GM12878 (cell line): ENCODE measurements at regions not wholly inside any gene's neighbourhood (a gene's known extent, or its start where the extent isn't known, plus 50 kb on each side); places are given as distances from the start of the nearest gene placed in this dataset.

Experiments
- ATAC-seq: fragments of 200-7000 bp; cut with Tn5 transposase; 3 replicates; pipeline ENCODE4 v1.9.1; 2020; ENCODE audit warnings: mild to moderate bottlenecking, moderate library complexity
- BruUV-seq: library from RNA; stranded (reverse); fragments of 400-500 nt; replicated peaks from 2 replicates; lab custom pipeline; 2021; lab: Mats Ljungman, UMichigan
- CTCF ChIA-PET: fragments of 300-600 bp; sonication (Branson Sonifier 250); formaldehyde crosslinking; extraction: SDS; loops from one replicate; lab custom pipeline; 2021; ENCODE audit warnings: inconsistent platforms; lab: Yijun Ruan, JAX
- POLR2A ChIA-PET: fragments of 350-600 bp; formaldehyde crosslinking; extraction: SDS; loops from one replicate; lab custom pipeline; 2021; ENCODE audit warnings: inconsistent platforms; lab: Charles Lee
- RAD21 ChIA-PET: fragments of 300-600 bp; sonication (Branson Sonifier 250); formaldehyde crosslinking; loops from one replicate; lab custom pipeline; 2023; ENCODE audit warnings: antibody characterized with exemption; ENCODE audit not compliant: unreplicated experiment; lab: Charles Lee
- SMC1A ChIA-PET: fragments of 300-600 bp; sonication (Branson Sonifier 250); formaldehyde crosslinking; loops from one replicate; lab custom pipeline; 2023; ENCODE audit not compliant: unreplicated experiment, uncharacterized antibody; lab: Charles Lee
- DNase-seq: peaks from one replicate; pipeline ENCODE4 v3.0.0-alpha.2; 2011; ENCODE audit warnings: low read depth, low spot score
- FAIRE-seq: peaks from 3 replicates; lab custom pipeline; 2011; peaks lifted over from hg19 to GRCh38; lab: Jason Lieb, UNC
- H2AFZ ChIP-seq: 2 replicates; pipeline ENCODE4 v1.6.0; 2011; ENCODE audit warnings: low read depth, low read length, control low read depth; ENCODE audit not compliant: control insufficient read depth
- H3K27ac ChIP-seq: 2 replicates; pipeline ENCODE4 v1.5.1; 2011; ENCODE audit warnings: control low read depth; ENCODE audit not compliant: control insufficient read depth, insufficient read depth
- H3K27me3 ChIP-seq, 2 experiments: replicated peaks in 1 of 2; 2 replicates each; pipeline versions ENCODE4 v1.6.0 to v1.6.1; 2011; ENCODE audit warnings: low read length in 1 of 2; ENCODE audit not compliant: control insufficient read depth in 2 of 2, insufficient read depth in 2 of 2
- H3K36me3 ChIP-seq, 2 experiments: 2 replicates each; pipeline ENCODE4 v1.5.1; 2011; ENCODE audit warnings: low read length in 1 of 2; ENCODE audit not compliant: control insufficient read depth in 2 of 2, insufficient read depth in 2 of 2
- H3K4me1 ChIP-seq: 2 replicates; pipeline ENCODE4 v1.6.1; 2011; ENCODE audit warnings: mild to moderate bottlenecking, low read length, moderate library complexity, mixed read lengths; ENCODE audit not compliant: control insufficient read depth, insufficient read depth
- H3K4me2 ChIP-seq: 2 replicates; pipeline ENCODE4 v1.6.0; 2011; ENCODE audit warnings: control low read depth; ENCODE audit not compliant: control insufficient read depth, insufficient read depth
- H3K4me3 ChIP-seq: fragments of 200-600 bp; sonication (generic); 2 replicates; pipeline ENCODE4 v1.5.1; 2016
- H3K79me2 ChIP-seq: 2 replicates; pipeline ENCODE4 v1.6.0; 2011; ENCODE audit warnings: low read length; ENCODE audit not compliant: control insufficient read depth, insufficient read depth
- H3K9ac ChIP-seq: 2 replicates; pipeline ENCODE4 v1.8.0; 2011; ENCODE audit warnings: low read length, control low read depth, mixed read lengths; ENCODE audit not compliant: control insufficient read depth, insufficient read depth
- H3K9me3 ChIP-seq: replicated peaks from 3 replicates; pipeline ENCODE4 v1.5.1; 2011; ENCODE audit warnings: mild to moderate bottlenecking, low read length; ENCODE audit not compliant: control insufficient read depth, insufficient read depth
- H4K20me1 ChIP-seq: 2 replicates; pipeline ENCODE4 v1.6.0; 2011; ENCODE audit not compliant: control insufficient read depth, insufficient read depth
- CUX1 ChIP-seq: IDR thresholded peaks from 2 replicates; pipeline ENCODE4 v1.6.1; 2012; ENCODE audit warnings: improper control_type of control experiment, low read depth, low read length; ENCODE audit not compliant: insufficient replicate concordance
- EED ChIP-seq: sonication (generic); IDR thresholded peaks from 2 replicates; pipeline ENCODE4 v1.6.1; 2016; ENCODE audit warnings: antibody characterized with exemption, low read depth
- ESRRA ChIP-seq: IDR thresholded peaks from 2 replicates; pipeline ENCODE4 v1.6.1; 2012; ENCODE audit warnings: mild to moderate bottlenecking, low read length, improper control_type of control experiment
- EZH2 ChIP-seq: IDR thresholded peaks from 2 replicates; pipeline ENCODE4 v1.6.1; 2012; ENCODE audit warnings: low read depth, mild to moderate bottlenecking, control low read depth, inconsistent platforms, low read length, borderline replicate concordance; ENCODE audit not compliant: control insufficient read depth
- HSF1 ChIP-seq: fragments of 150-350 bp; IDR thresholded peaks from 2 replicates; pipeline ENCODE4 v1.6.1; 2014; ENCODE audit warnings: mild to moderate bottlenecking, low read depth, low read length
- IKZF1 ChIP-seq: fragments of 450-650 bp; conservative IDR thresholded peaks from 2 replicates; pipeline ENCODE4 v1.6.1; 2017; ENCODE audit warnings: antibody characterized with exemption, mild to moderate bottlenecking
- MYB ChIP-seq: fragments of 150-350 bp; IDR thresholded peaks from 2 replicates; pipeline ENCODE4 v1.6.1; 2014; ENCODE audit warnings: mild to moderate bottlenecking, low read depth, low read length, borderline replicate concordance
- SIN3A ChIP-seq: IDR thresholded peaks from 2 replicates; pipeline ENCODE4 v1.6.1; 2012; ENCODE audit warnings: low read depth, low read length, improper control_type of control experiment
- TAF1 ChIP-seq: IDR thresholded peaks from 2 replicates; pipeline ENCODE4 v1.6.1; 2011; ENCODE audit warnings: mild to moderate bottlenecking, low read depth, low read length, borderline replicate concordance
- TBL1XR1 ChIP-seq: IDR thresholded peaks from 2 replicates; pipeline ENCODE4 v1.6.1; 2012; ENCODE audit warnings: low read depth, low read length, improper control_type of control experiment
- ZNF24 ChIP-seq: fragments of 450-650 bp; IDR thresholded peaks from 2 replicates; pipeline ENCODE4 v1.6.1; 2017; ENCODE audit warnings: antibody characterized with exemption, mild to moderate bottlenecking
- in situ Hi-C: fragments of 300-500 bp; cut with MboI; formaldehyde crosslinking; loops from 9 replicates; pipeline ENCODE4 v1.14.3; 2018; ENCODE audit warnings: mixed read lengths
- intact Hi-C: fragments of 100-400 bp; cut with micrococcal nuclease; formaldehyde crosslinking; loops from one replicate; pipeline ENCODE4 v1.14.2; 2022; ENCODE audit not compliant: unreplicated experiment
- TF ChIP-seq, protein P1 (sequence below): IDR thresholded peaks from 2 replicates; pipeline ENCODE4 v1.6.1; 2011; ENCODE audit warnings: mild to moderate bottlenecking, low read depth, low read length, moderate library complexity; ENCODE audit not compliant: insufficient replicate concordance
- TF ChIP-seq, protein P2 (sequence below): IDR thresholded peaks from 2 replicates; pipeline ENCODE4 v1.6.1; 2012; ENCODE audit warnings: low read length, inconsistent platforms
- TF ChIP-seq, protein P3 (sequence below): fragments of 450-650 bp; IDR thresholded peaks from 2 replicates; pipeline ENCODE4 v1.6.1; 2017; ENCODE audit warnings: mild to moderate bottlenecking

DNA sequence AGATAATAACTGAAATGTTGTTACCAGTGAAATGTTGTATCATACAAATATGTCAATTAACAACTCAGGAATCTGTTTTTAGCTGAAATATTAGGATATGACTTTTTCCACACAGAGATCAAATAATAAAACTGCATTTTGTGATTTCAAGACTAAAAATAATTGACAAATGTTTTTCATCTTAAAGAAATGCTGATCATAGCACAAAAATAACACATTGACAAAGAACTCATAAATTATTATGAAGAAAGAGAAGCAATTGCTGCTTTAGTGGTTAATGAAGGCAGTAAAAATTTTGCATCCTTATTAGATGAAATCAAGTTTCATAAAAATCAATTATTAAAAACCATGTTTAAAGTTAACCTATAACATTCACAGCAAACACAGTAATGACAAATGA is 1417.3 kb downstream of the OLFM4 start:
- Histone ChIP-seq H3K4me3 (no peak overlapping the region), H3K36me3 (no peaks in the 10 kb centered on the region), H3K9me3 (no peaks in the 10 kb centered on the region), H3K4me2 (no peak overlapping the region), H4K20me1 (no peaks in the 10 kb centered on the region), H3K27me3 (no peaks in the 10 kb centered on the region), H2AFZ (no peak overlapping the region), H3K9ac (no peak overlapping the region), H3K27ac (no peak overlapping the region), H3K4me1 (no peaks in the 10 kb centered on the region), H3K79me2 (no peaks in the 10 kb centered on the region)
- ATAC-seq (no peak), DNase-seq (no peak), FAIRE-seq (no peak)
- SMC1A ChIA-PET = no interaction called here
- no TSS peak for BruUV-seq
- TF ChIP-seq EZH2 = no peak
- TF ChIP-seq, protein P1, sequence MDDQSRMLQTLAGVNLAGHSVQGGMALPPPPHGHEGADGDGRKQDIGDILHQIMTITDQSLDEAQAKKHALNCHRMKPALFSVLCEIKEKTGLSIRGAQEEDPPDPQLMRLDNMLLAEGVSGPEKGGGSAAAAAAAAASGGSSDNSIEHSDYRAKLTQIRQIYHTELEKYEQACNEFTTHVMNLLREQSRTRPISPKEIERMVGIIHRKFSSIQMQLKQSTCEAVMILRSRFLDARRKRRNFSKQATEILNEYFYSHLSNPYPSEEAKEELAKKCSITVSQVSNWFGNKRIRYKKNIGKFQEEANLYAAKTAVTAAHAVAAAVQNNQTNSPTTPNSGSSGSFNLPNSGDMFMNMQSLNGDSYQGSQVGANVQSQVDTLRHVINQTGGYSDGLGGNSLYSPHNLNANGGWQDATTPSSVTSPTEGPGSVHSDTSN = no peak
- no peak for TF ChIP-seq EED
- TF ChIP-seq IKZF1 = no peak
- no peak for TF ChIP-seq HSF1
- TF ChIP-seq SIN3A = no peak
- TF ChIP-seq ESRRA = no peak
- no peak for TF ChIP-seq TBL1XR1
- no peak for TF ChIP-seq TAF1
- TF ChIP-seq, protein P2, sequence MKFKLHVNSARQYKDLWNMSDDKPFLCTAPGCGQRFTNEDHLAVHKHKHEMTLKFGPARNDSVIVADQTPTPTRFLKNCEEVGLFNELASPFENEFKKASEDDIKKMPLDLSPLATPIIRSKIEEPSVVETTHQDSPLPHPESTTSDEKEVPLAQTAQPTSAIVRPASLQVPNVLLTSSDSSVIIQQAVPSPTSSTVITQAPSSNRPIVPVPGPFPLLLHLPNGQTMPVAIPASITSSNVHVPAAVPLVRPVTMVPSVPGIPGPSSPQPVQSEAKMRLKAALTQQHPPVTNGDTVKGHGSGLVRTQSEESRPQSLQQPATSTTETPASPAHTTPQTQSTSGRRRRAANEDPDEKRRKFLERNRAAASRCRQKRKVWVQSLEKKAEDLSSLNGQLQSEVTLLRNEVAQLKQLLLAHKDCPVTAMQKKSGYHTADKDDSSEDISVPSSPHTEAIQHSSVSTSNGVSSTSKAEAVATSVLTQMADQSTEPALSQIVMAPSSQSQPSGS = no peak
- no peak for TF ChIP-seq ZNF24
- TF ChIP-seq, protein P3, sequence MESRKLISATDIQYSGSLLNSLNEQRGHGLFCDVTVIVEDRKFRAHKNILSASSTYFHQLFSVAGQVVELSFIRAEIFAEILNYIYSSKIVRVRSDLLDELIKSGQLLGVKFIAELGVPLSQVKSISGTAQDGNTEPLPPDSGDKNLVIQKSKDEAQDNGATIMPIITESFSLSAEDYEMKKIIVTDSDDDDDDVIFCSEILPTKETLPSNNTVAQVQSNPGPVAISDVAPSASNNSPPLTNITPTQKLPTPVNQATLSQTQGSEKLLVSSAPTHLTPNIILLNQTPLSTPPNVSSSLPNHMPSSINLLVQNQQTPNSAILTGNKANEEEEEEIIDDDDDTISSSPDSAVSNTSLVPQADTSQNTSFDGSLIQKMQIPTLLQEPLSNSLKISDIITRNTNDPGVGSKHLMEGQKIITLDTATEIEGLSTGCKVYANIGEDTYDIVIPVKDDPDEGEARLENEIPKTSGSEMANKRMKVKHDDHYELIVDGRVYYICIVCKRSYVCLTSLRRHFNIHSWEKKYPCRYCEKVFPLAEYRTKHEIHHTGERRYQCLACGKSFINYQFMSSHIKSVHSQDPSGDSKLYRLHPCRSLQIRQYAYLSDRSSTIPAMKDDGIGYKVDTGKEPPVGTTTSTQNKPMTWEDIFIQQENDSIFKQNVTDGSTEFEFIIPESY = no peak
- TF ChIP-seq MYB = no peak
- TF ChIP-seq CUX1 = no peak
- CTCF ChIA-PET = no interaction called here
- RAD21 ChIA-PET = no interaction called here
- POLR2A ChIA-PET = no interaction called here
- intact Hi-C loops (no loop called here), in situ Hi-C loops (no loop called here)
